ENCODE measurements at regions not wholly inside any gene's neighbourhood (a gene's known extent, or its start where the extent isn't known, plus 50 kb on each side); places are given as distances from the start of the nearest gene placed in this dataset.

GRCh38 chr6:116982401-116982800, 105.4 kb downstream of the RFX6 start:
- Histone ChIP-seq H3K36me3 (no peaks in the 10 kb centered on the region), H3K27me3 (ENCODE audit: low read depth) (no peaks in the 10 kb centered on the region), H3K27ac (no peak overlapping the region), H3K4me1 (no peaks in the 10 kb centered on the region), H3K9me3 (peaks cover 5% of the 10 kb centered on the region), H3K4me3 (no peak overlapping the region)
- TF ChIP-seq CTCF (IDR thresholded peaks at IDR 0.05): no peak
- intact Hi-C loops (cut with DNase I): no loop called here
- DNase-seq (no peak), ATAC-seq (no peak)

GRCh38 chr6:116983375-116983774, 106.3 kb downstream of the RFX6 start:
- no peaks in the 10 kb centered on the region for H3K27me3 ChIP-seq (ENCODE audit: low read depth)
- H3K36me3 ChIP-seq: no peaks in the 10 kb centered on the region
- intact Hi-C loops (cut with DNase I): no loop called here
- no peak overlapping the region for H3K27ac ChIP-seq
- no peak for DNase-seq
- no peak overlapping the region for H3K4me3 ChIP-seq
- no peaks in the 10 kb centered on the region for H3K4me1 ChIP-seq
- H3K9me3 ChIP-seq: peaks cover 5% of the 10 kb centered on the region
- no peak for ATAC-seq
- TF ChIP-seq CTCF (IDR thresholded peaks at IDR 0.05): no peak

- intact Hi-C loops (cut with DNase I): no loop called here
- Histone ChIP-seq H3K36me3 (no peaks in the 10 kb centered on the region), H3K27ac (no peak overlapping the region), H3K9me3 (peaks cover 5% of the 10 kb centered on the region), H3K27me3 (ENCODE audit: low read depth) (no peaks in the 10 kb centered on the region), H3K4me1 (no peaks in the 10 kb centered on the region), H3K4me3 (no peak overlapping the region)
- no peak for ATAC-seq
- TF ChIP-seq CTCF (IDR thresholded peaks at IDR 0.05): no peak
- DNase-seq: no peak
Measured at GRCh38 chr6:116986819-116987218, 109.8 kb downstream of the RFX6 start.

- ATAC-seq (no peak), DNase-seq (no peak)
- H3K4me3 ChIP-seq: no peak overlapping the region
- no peak overlapping the region for H3K27ac ChIP-seq
- no peaks in the 10 kb centered on the region for H3K4me1 ChIP-seq
- TF ChIP-seq CTCF (IDR thresholded peaks at IDR 0.05): no peak
- no peaks in the 10 kb centered on the region for H3K9me3 ChIP-seq
- no peaks in the 10 kb centered on the region for H3K36me3 ChIP-seq
- H3K27me3 ChIP-seq (ENCODE audit: low read depth): no peaks in the 10 kb centered on the region
- intact Hi-C loops (cut with DNase I): no loop called here
Measured at GRCh38 chr6:116990679-116991078, 113.6 kb downstream of the RFX6 start.

- Histone ChIP-seq H3K27me3 (ENCODE audit: low read depth) (no peaks in the 10 kb centered on the region), H3K4me3 (no peak overlapping the region), H3K9me3 (no peaks in the 10 kb centered on the region), H3K4me1 (no peaks in the 10 kb centered on the region), H3K36me3 (no peaks in the 10 kb centered on the region), H3K27ac (no peak overlapping the region)
- no peak for ATAC-seq
- TF ChIP-seq CTCF (IDR thresholded peaks at IDR 0.05): no peak
- intact Hi-C loops (cut with DNase I): no loop called here
- no peak for DNase-seq
Measured at GRCh38 chr6:116992546-116992945, 115.5 kb downstream of the RFX6 start.

- H3K27ac ChIP-seq: no peak overlapping the region
- H3K9me3 ChIP-seq: no peaks in the 10 kb centered on the region
- no peaks in the 10 kb centered on the region for H3K36me3 ChIP-seq
- TF ChIP-seq CTCF (IDR thresholded peaks at IDR 0.05): no peak
- H3K27me3 ChIP-seq (ENCODE audit: low read depth): no peaks in the 10 kb centered on the region
- H3K4me3 ChIP-seq: no peak overlapping the region
- intact Hi-C loops (cut with DNase I): no loop called here
- DNase-seq (no peak), ATAC-seq (no peak)
- no peaks in the 10 kb centered on the region for H3K4me1 ChIP-seq
Measured at GRCh38 chr6:116994447-116994846, 117.4 kb downstream of the RFX6 start.

Measured in lower lobe of right lung (tissue), 2 donors.